ENCODE measurements at regions not wholly inside any gene's neighbourhood (a gene's known extent, or its start where the extent isn't known, plus 50 kb on each side); places are given as distances from the start of the nearest gene placed in this dataset.
"Not testable (repeated sequence)": the region's sequence is repeated elsewhere in the genome, so short reads cannot be mapped to it uniquely, and the experiment has no call there.

- not testable (repeated sequence) for ATAC-seq
These were observed 84.9 kb upstream of the SMARCA2 start for GRCh38 chr9:1930245-1930736.

GRCh38 chr9:1938135-1938534 is 77.0 kb upstream of the SMARCA2 start:
- no peak for ATAC-seq

GRCh38 chr9:1938675-1939170 is 76.4 kb upstream of the SMARCA2 start:
- ATAC-seq: no peak

GRCh38 chr9:1939466-1939865 is 75.7 kb upstream of the SMARCA2 start:
- ATAC-seq: no peak

- peak in 1 of 2 donors; percentile 53 for ATAC-seq
These were observed 75.2 kb upstream of the SMARCA2 start for GRCh38 chr9:1939926-1940368.

GRCh38 chr9:1941989-1942388 is 73.2 kb upstream of the SMARCA2 start:
- no peak for ATAC-seq

GRCh38 chr9:1946526-1947283 is 68.4 kb upstream of the SMARCA2 start:
- ATAC-seq: no peak

DNA sequence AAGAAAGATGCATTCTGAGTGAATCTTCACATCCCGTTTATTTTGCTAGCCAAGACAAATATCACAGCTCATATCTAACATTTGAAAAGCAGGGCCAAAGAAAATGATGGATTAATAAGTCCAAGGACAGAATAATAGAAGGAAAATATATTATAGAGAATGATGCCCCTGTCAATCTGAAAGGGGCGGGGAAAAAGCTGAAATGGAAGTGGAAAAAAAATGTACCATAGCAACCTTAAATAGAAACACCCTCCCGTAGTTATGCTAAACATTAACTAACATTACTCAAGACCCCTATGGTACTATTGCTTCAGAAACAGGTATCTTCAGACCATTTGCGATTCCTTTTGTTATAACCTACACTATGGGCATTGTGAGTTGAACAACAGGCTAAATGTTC is 67.7 kb upstream of the SMARCA2 start:
- ATAC-seq: no peak

- no peak for ATAC-seq
These were observed 66.6 kb upstream of the SMARCA2 start for GRCh38 chr9:1948541-1948940.

DNA sequence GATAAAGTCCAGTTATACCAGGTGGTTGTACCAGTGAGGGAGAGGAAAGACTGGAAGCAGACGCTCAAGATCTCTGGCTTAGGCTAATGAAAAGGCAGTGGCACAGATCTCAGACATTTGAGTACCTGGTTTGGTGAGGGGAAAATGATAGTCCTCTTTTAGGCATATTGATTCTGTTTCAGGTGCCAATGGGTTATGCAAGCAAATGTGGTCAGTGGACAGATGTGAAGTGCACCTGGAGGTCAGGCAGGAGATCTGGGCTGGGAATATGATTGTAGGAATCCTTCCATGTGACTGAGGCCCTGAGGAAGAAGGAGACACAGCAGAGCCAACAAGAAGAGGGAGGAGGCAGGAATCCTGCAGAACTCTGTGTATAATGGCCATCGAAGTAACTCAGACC is 63.7 kb upstream of the SMARCA2 start:
- ATAC-seq: no peak

GRCh38 chr9:1952001-1952400 is 63.1 kb upstream of the SMARCA2 start:
- ATAC-seq: no peak

- no peak for ATAC-seq
These were observed 60.9 kb upstream of the SMARCA2 start for GRCh38 chr9:1954238-1954637.

DNA sequence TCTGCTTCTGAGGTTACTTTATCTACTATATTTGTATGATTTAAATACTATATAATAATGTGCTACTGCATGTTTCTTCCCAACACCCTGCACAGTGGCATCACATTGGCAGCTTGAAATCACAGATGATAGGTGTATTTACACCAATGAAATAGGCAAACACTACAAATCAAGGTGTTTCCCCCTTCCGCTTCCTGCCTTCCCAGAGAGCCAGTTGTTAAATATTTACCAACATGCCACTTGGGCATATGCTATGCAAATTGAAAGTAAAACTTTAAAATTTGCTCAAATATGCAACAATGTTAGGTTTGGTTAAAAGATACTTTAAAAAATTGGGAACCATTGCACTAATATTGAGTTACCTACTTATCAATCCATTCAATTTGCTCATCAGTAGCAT is 58.2 kb upstream of the SMARCA2 start:
- ATAC-seq: no peak

DNA sequence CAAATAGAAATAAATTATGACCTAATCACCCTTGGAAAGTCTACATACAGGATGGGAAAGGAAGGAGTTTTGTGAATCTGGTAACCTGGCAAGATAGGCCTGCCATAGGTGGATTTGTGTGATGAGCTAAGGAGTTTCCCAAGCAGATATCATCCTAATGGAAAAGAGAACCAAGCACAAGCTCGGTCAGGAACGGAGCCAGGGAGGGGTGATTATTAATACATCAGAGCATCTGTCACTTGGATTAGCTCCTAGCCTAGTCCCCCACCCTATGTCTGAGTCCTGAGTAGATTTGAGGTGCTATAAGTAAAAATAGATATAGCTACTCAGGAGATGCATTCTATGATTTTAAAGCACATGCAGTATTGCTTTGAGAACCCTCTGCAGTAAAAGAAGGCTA is 57.3 kb upstream of the SMARCA2 start:
- no peak for ATAC-seq

DNA sequence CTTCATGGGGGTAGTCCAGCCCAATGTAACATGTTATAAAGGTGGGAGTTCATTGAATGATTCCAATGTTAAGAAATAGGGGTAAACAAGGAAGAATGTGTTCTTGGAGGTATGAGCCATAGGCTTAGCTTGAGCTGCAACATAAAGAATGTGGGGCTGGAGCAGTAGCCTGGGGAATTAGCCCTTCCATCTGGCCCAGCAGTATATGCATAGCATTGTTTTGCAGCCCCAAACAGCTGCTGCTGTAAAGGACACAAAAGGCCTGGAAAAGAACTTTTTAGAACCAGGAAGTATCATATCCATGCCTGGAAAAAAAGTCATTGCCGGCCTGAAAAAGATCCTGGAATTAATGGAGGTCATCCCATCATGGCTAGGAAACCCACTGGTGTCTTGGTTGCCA is 55.8 kb upstream of the SMARCA2 start:
- no peak for ATAC-seq

DNA sequence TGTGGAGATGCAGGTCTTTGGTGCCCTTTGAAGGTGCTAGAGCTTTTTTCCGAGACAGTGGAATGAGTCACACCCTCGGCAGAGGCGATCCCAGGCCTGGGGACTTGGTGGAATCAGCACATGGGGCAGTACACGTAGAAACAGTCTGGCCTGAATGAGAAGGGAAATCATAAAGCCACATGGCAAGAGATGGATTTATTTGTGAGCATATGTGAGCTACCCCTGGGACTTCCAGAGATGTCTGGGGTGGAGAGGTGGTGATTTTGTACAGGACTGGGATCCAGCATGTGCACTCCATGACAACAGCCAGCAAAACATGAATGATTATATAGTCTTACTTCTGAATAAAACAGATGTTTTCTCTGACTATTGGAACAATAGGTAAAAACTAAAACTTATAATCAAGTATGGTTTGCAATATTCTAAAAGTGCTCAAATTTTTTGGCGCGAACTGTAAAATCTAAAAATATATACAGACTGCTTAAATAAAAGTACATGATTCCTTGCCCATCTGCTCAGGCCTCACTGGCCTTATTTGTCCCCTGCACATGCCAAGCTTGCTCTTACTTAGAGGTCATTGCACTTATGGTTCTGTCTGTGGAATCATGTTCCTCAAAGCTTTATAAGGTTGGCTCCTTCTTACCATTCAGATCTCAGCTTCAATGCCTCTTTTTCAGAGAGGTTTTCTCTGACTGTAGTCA is 54.7 kb upstream of the SMARCA2 start:
- ATAC-seq: no peak

DNA sequence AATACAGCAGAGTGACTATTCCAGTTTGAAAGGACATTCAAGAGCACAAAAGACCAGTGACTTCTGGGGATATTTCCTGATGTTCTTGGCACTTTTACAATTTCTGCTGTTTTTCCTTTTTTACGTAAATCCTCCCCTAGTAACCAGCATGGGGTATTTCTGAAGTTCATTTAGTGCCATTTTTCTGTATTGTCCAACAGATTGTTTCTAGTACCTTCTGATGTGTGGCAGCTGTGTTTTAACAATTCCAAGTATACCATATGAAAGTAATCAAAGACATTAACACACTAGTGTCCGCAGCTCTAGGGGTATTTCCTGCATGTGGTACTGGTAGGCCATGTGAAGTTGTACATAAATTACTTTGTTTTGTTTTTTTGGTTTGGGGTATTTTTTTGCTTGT is 53.0 kb upstream of the SMARCA2 start:
- no peak for ATAC-seq

- no peak for ATAC-seq
These were observed 52.5 kb upstream of the SMARCA2 start for GRCh38 chr9:1962588-1963106.

- no peak for ATAC-seq
These were observed 51.1 kb upstream of the SMARCA2 start for GRCh38 chr9:1964093-1964492.

All from activated CD4-positive, CD25-positive, alpha-beta regulatory T cell treated with anti-CD3 and anti-CD28 coated beads, Interleukin-2, amount 50 U/mL, for 24 hours (primary cell).